Large intestine (tissue), 3 donors: ENCODE measurements at regions not wholly inside any gene's neighbourhood (a gene's known extent, or its start where the extent isn't known, plus 50 kb on each side); places are given as distances from the start of the nearest gene placed in this dataset.

Experiments
- DNase-seq, 2 donors: peaks; one replicate each; pipeline versions ENCODE4 v3.0.0 to v3.0.0-alpha.2; 2013
- H3K27ac ChIP-seq: one replicate; pipeline ENCODE4 v1.5.1; 2013; ENCODE audit warnings: low read length
- H3K27me3 ChIP-seq: 2 replicates; pipeline ENCODE4 v1.6.1; 2013; ENCODE audit warnings: low read length; ENCODE audit not compliant: control insufficient read depth, insufficient read depth
- H3K36me3 ChIP-seq: 2 replicates; pipeline ENCODE4 v1.6.1; 2013; ENCODE audit warnings: low read length; ENCODE audit not compliant: control insufficient read depth, insufficient read depth
- H3K4me1 ChIP-seq: one replicate; pipeline ENCODE4 v1.6.1; 2013; ENCODE audit warnings: low read length; ENCODE audit not compliant: control insufficient read depth, insufficient read depth
- H3K4me3 ChIP-seq: one replicate; pipeline ENCODE4 v1.5.1; 2013; ENCODE audit warnings: low read length
- H3K9me3 ChIP-seq: one replicate; pipeline ENCODE4 v1.6.1; 2013; ENCODE audit warnings: mild to moderate bottlenecking, low read depth, low read length, moderate library complexity; ENCODE audit not compliant: control insufficient read depth
- WGBS: methylation state at CpG from one replicate; pipeline ENCODE4 v1.1.5; 2013; ENCODE audit warnings: low lambda C conversion rate; ENCODE audit not compliant: insufficient coverage; 5-methylcytosine and 5-hydroxymethylcytosine counted together

DNA sequence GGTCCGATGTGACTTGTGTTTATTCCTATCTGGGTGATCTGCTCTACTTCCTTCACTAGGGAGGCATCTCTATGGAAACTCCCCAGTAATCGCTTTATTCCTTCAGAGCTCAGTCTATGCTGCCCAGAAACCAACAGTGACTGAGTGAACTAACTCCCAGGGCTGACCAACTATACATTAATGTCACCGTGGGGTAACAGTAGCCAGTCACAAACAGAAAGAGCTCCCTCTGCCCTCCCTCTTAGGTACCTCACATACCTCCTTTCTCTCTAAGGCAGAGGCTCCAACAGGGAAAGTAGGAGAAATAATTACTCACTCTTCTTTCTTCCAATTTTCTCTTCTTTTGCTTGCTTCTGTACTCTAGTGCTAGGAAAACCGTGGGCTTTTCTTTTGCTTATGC is 855.0 kb downstream of the REEP3 start:
- Histone ChIP-seq H3K4me3 (no peak overlapping the region), H3K9me3 (no peaks in the 10 kb centered on the region), H3K27ac (peak overlapping the region; percentile 74), H3K27me3 (no peaks in the 10 kb centered on the region), H3K4me1 (peaks cover 20% of the 10 kb centered on the region), H3K36me3 (no peaks in the 10 kb centered on the region)
- WGBS, result 82% methylated on average over 2 of the region's 4 CpGs
- DNase-seq, result peak in 1 of 2 donors; percentile 30

DNA sequence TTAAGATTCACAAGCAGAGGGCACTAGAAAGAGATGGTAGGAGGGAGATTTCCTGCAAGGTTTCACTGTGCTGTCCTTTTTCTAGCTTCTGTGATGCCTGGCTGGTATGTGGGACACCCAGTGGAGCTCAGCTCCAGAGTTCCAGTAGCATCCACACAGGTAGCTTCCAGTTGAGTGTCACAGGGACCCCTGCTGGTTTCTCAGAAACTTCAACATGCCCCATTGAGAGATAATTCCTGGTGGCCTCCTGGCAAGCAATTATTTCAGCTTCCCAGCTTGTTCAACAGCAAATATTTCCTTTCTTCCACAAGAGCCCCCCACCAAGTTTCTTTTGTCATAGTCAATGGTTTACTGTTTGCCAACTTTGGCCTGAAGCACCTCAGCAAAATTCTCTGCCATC is 858.7 kb downstream of the REEP3 start:
- H3K4me1 ChIP-seq, result peaks cover 12% of the 10 kb centered on the region
- H3K9me3 ChIP-seq, result no peaks in the 10 kb centered on the region
- H3K4me3 ChIP-seq, result no peak overlapping the region
- no peak overlapping the region for H3K27ac ChIP-seq
- no peaks in the 10 kb centered on the region for H3K36me3 ChIP-seq
- DNase-seq, result peak; percentile 29 to 35
- H3K27me3 ChIP-seq, result no peaks in the 10 kb centered on the region

- H3K27ac ChIP-seq, result no peak overlapping the region
- no peaks in the 10 kb centered on the region for H3K9me3 ChIP-seq
- H3K27me3 ChIP-seq, result no peaks in the 10 kb centered on the region
- no peaks in the 10 kb centered on the region for H3K36me3 ChIP-seq
- no peaks in the 10 kb centered on the region for H3K4me1 ChIP-seq
- H3K4me3 ChIP-seq, result no peak overlapping the region
- no peak for DNase-seq
Observed at GRCh38 chr10:64385355-64385754, 864.2 kb downstream of the REEP3 start.

DNA sequence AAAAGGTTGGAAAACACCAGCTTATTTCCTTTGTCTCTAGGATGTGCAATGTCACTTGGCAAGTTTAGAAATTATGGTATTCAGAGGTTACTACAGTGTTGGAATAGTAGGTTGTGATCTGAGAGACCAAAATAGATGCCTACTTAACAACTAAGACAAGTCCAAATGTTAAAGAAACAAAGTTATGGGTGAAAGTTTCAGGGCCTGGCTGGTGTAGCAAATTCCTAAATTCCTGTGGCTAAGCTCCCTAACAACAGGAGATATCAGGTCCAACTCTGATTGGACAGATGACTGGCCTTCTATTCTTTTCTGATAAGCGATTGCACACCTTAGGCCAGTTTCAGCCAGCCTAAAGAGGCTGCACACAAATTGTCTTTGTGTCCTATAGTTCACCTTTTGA is 873.5 kb downstream of the REEP3 start:
- no CpG with 5 or more reads among the region's 1 CpG for WGBS
- no peak overlapping the region for H3K4me3 ChIP-seq
- DNase-seq, result no peak
- H3K27ac ChIP-seq, result no peak overlapping the region
- no peaks in the 10 kb centered on the region for H3K4me1 ChIP-seq
- H3K9me3 ChIP-seq, result no peaks in the 10 kb centered on the region
- H3K36me3 ChIP-seq, result no peaks in the 10 kb centered on the region
- H3K27me3 ChIP-seq, result no peaks in the 10 kb centered on the region

DNA sequence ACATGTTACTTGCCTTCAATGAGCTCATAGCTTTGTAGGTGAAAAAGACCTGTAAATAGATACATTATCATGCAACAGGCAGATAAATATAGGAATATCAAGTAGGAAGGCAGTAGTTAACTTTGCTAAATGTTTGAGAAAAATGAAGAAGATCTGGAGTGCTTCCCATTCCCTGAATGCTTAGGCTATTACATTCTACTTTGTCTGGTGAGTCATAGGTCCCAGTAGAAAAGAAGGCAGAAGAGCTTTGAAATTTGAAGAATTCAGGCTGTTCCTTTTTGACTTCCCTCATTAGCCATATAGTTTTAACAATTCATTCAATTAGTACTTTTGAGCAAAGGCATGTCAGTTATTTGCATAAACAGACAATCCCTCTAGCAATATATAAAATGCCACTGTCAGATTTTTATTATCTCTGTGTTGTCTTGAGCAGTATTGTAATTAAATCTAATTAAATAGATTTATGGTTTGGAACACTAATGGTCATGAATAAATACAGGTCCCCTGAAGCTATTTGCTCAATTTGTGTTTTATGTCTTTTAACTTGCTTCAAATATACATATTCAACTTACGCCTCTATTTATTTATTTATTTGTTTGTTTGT is 875.0 kb downstream of the REEP3 start:
- no peaks in the 10 kb centered on the region for H3K9me3 ChIP-seq
- no peak overlapping the region for H3K27ac ChIP-seq
- WGBS, result 67% methylated on average over 1 of the region's 1 CpG
- H3K27me3 ChIP-seq, result no peaks in the 10 kb centered on the region
- no peak overlapping the region for H3K4me3 ChIP-seq
- H3K36me3 ChIP-seq, result no peaks in the 10 kb centered on the region
- DNase-seq, result no peak
- no peaks in the 10 kb centered on the region for H3K4me1 ChIP-seq

DNA sequence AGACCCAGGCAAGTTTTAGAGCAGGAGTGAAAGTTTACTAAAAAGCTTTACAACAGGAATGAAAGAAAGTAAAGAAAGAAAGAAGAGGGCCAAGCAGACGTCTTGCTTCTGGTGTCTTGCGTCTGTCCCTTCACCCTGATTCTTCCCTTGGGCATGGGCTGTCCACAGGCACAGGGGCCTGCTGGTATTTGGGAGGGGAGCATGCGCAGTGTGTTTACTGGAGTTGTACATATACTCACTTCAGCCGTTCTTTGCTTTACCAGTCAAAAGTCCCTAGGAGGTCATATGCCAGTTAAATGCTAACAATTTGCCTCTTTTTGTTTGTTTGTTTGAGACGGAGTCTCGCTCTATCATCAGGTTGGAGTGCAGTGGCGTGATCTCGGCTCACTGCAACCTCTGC is 875.9 kb downstream of the REEP3 start:
- Histone ChIP-seq H3K36me3 (no peaks in the 10 kb centered on the region), H3K27ac (no peak overlapping the region), H3K4me3 (no peak overlapping the region), H3K9me3 (no peaks in the 10 kb centered on the region), H3K27me3 (no peaks in the 10 kb centered on the region), H3K4me1 (no peaks in the 10 kb centered on the region)
- DNase-seq, result no peak
- WGBS, result no CpG with 5 or more reads among the region's 8 CpGs

GRCh38 chr10:64408391-64409183 is 887.4 kb downstream of the REEP3 start:
- no peaks in the 10 kb centered on the region for H3K27me3 ChIP-seq
- H3K4me1 ChIP-seq, result no peaks in the 10 kb centered on the region
- no peaks in the 10 kb centered on the region for H3K9me3 ChIP-seq
- 73% methylated on average over 2 of the region's 3 CpGs for WGBS
- no peak for DNase-seq
- no peak overlapping the region for H3K27ac ChIP-seq
- no peaks in the 10 kb centered on the region for H3K36me3 ChIP-seq
- H3K4me3 ChIP-seq, result no peak overlapping the region

DNA sequence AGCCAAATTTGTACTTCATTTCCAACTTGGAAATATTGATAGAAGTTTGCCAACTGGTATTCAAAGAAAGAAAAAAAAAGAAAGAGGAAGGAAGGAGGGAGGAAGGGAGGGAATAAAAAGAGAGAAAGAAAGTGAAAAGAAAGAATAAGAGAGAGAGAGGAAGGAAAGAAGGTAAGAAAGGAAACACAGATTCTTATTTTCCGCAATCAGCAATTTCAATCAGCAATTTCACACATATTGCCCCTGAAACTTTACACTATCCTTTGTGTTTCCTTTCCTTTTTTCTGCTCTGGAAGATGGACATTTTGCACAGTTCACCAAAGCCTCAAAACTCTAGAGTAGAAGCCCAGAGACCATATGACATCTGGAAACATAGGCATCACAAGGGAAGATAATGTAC is 888.1 kb downstream of the REEP3 start:
- Histone ChIP-seq H3K27me3 (no peaks in the 10 kb centered on the region), H3K36me3 (no peaks in the 10 kb centered on the region), H3K9me3 (no peaks in the 10 kb centered on the region), H3K4me3 (no peak overlapping the region), H3K4me1 (no peaks in the 10 kb centered on the region), H3K27ac (no peak overlapping the region)
- no peak for DNase-seq
- WGBS, result 100% methylated on average over 1 of the region's 1 CpG

GRCh38 chr10:64416011-64416410 is 894.8 kb downstream of the REEP3 start:
- H3K4me3 ChIP-seq, result no peak overlapping the region
- H3K4me1 ChIP-seq, result no peaks in the 10 kb centered on the region
- H3K27me3 ChIP-seq, result no peaks in the 10 kb centered on the region
- no peak for DNase-seq
- no peak overlapping the region for H3K27ac ChIP-seq
- no peaks in the 10 kb centered on the region for H3K9me3 ChIP-seq
- no peaks in the 10 kb centered on the region for H3K36me3 ChIP-seq
- 100% methylated on average over 1 of the region's 1 CpG for WGBS

DNA sequence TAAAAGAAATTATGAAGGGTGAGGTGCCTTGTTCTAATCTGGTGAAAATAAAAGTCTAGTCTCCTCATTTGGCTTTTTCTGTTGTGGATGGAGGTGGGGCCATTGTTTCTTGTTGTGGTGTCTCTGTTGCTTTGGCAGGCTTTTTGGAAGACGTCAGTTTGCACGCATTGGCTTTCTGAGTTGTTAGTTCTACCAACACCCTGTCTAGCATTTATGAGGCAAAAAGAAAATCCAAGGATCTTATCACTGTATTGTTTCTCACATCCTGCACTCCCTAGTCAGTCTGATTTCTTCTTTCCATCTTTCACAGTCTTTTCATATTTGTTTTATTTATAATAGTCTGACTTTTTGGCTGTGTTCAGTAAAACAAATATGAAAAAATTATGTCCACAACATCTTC is 898.3 kb downstream of the REEP3 start:
- Histone ChIP-seq H3K27ac (no peak overlapping the region), H3K9me3 (no peaks in the 10 kb centered on the region), H3K4me1 (no peaks in the 10 kb centered on the region), H3K36me3 (no peaks in the 10 kb centered on the region), H3K27me3 (no peaks in the 10 kb centered on the region), H3K4me3 (no peak overlapping the region)
- WGBS, result no CpG with 5 or more reads among the region's 2 CpGs
- no peak for DNase-seq

GRCh38 chr10:64426745-64427144 is 905.5 kb downstream of the REEP3 start:
- Histone ChIP-seq H3K36me3 (no peaks in the 10 kb centered on the region), H3K4me1 (no peaks in the 10 kb centered on the region), H3K27ac (no peak overlapping the region), H3K27me3 (no peaks in the 10 kb centered on the region), H3K4me3 (no peak overlapping the region), H3K9me3 (no peaks in the 10 kb centered on the region)
- no CpG with 5 or more reads among the region's 3 CpGs for WGBS
- DNase-seq, result no peak
